ENCODE measurements at regions not wholly inside any gene's neighbourhood (a gene's known extent, or its start where the extent isn't known, plus 50 kb on each side); places are given as distances from the start of the nearest gene placed in this dataset.

- Mint-ChIP-seq H3K27ac (ENCODE audit: unreplicated experiment) (no peak overlapping the region), H3K36me3 (ENCODE audit: unreplicated experiment) (peaks cover 4% of the 10 kb centered on the region), H3K9me3 (ENCODE audit: unreplicated experiment) (peaks cover 7% of the 10 kb centered on the region), H3K4me3 (ENCODE audit: unreplicated experiment) (no peak overlapping the region), H3K4me1 (ENCODE audit: unreplicated experiment) (peaks cover 7% of the 10 kb centered on the region), H3K27me3 (ENCODE audit: unreplicated experiment) (peaks cover 12% of the 10 kb centered on the region)
- TF ChIP-seq CTCF (IDR thresholded peaks at IDR 0.05) = no peak
- peak; percentile 27 for DNase-seq (ENCODE audit: extremely low spot score, unreplicated experiment)
Observed at GRCh38 chr2:62404913-62405312, 101.1 kb downstream of the TMEM17 start.

- peaks cover 4% of the 10 kb centered on the region for H3K36me3 Mint-ChIP-seq (ENCODE audit: unreplicated experiment)
- peaks cover 10% of the 10 kb centered on the region for H3K27me3 Mint-ChIP-seq (ENCODE audit: unreplicated experiment)
- H3K27ac Mint-ChIP-seq (ENCODE audit: unreplicated experiment) = no peak overlapping the region
- no peak for DNase-seq (ENCODE audit: extremely low spot score, unreplicated experiment)
- peaks cover 7% of the 10 kb centered on the region for H3K9me3 Mint-ChIP-seq (ENCODE audit: unreplicated experiment)
- no peak for TF ChIP-seq CTCF (IDR thresholded peaks at IDR 0.05)
- H3K4me3 Mint-ChIP-seq (ENCODE audit: unreplicated experiment) = no peak overlapping the region
- peaks cover 3% of the 10 kb centered on the region for H3K4me1 Mint-ChIP-seq (ENCODE audit: unreplicated experiment)
Observed at GRCh38 chr2:62402156-62402555, 103.8 kb downstream of the TMEM17 start.

GRCh38 chr2:62398356-62398755 lies 107.6 kb downstream of the TMEM17 start:
- Mint-ChIP-seq H3K4me3 (ENCODE audit: unreplicated experiment) (no peak overlapping the region), H3K36me3 (ENCODE audit: unreplicated experiment) (peaks cover 4% of the 10 kb centered on the region), H3K27ac (ENCODE audit: unreplicated experiment) (no peak overlapping the region), H3K9me3 (ENCODE audit: unreplicated experiment) (peaks cover 7% of the 10 kb centered on the region), H3K27me3 (ENCODE audit: unreplicated experiment) (peaks cover 34% of the 10 kb centered on the region), H3K4me1 (ENCODE audit: unreplicated experiment) (no peaks in the 10 kb centered on the region)
- TF ChIP-seq CTCF (IDR thresholded peaks at IDR 0.05) = no peak
- peak; percentile 73 for DNase-seq (ENCODE audit: extremely low spot score, unreplicated experiment)

GRCh38 chr2:62396880-62397279 lies 109.1 kb downstream of the TMEM17 start:
- Mint-ChIP-seq H3K4me1 (ENCODE audit: unreplicated experiment) (no peaks in the 10 kb centered on the region), H3K27ac (ENCODE audit: unreplicated experiment) (no peak overlapping the region), H3K36me3 (ENCODE audit: unreplicated experiment) (peaks cover 1% of the 10 kb centered on the region), H3K9me3 (ENCODE audit: unreplicated experiment) (peaks cover 3% of the 10 kb centered on the region), H3K27me3 (ENCODE audit: unreplicated experiment) (peaks cover 38% of the 10 kb centered on the region), H3K4me3 (ENCODE audit: unreplicated experiment) (no peak overlapping the region)
- TF ChIP-seq CTCF (IDR thresholded peaks at IDR 0.05) = no peak
- no peak for DNase-seq (ENCODE audit: extremely low spot score, unreplicated experiment)

GRCh38 chr2:62393293-62393692 lies 112.7 kb downstream of the TMEM17 start:
- TF ChIP-seq CTCF (IDR thresholded peaks at IDR 0.05) = no peak
- Mint-ChIP-seq H3K36me3 (ENCODE audit: unreplicated experiment) (no peaks in the 10 kb centered on the region), H3K27ac (ENCODE audit: unreplicated experiment) (no peak overlapping the region), H3K4me3 (ENCODE audit: unreplicated experiment) (no peak overlapping the region), H3K27me3 (ENCODE audit: unreplicated experiment) (peaks cover 39% of the 10 kb centered on the region), H3K4me1 (ENCODE audit: unreplicated experiment) (no peaks in the 10 kb centered on the region), H3K9me3 (ENCODE audit: unreplicated experiment) (no peaks in the 10 kb centered on the region)
- DNase-seq (ENCODE audit: extremely low spot score, unreplicated experiment) = no peak
